Fibroblast of pulmonary artery (primary cell): ENCODE measurements at regions not wholly inside any gene's neighbourhood (a gene's known extent, or its start where the extent isn't known, plus 50 kb on each side); places are given as distances from the start of the nearest gene placed in this dataset.
A peak's percentile ranks its signal among the peaks of the same experiment; 100 is the strongest.

Source experiments
- DNase-seq: peaks from one replicate; pipeline ENCODE4 v3.0.0-alpha.2; 2010; ENCODE audit warnings: low read depth
- H3K4me3 ChIP-seq: replicated peaks from 2 replicates; pipeline ENCODE4 v1.5.1; 2011; ENCODE audit warnings: low read depth, mild to moderate bottlenecking, control low read depth, low read length, moderate library complexity
- TF ChIP-seq, protein P1 (sequence below): IDR thresholded peaks from 2 replicates; pipeline ENCODE4 v1.5.1; 2011; ENCODE audit warnings: mild to moderate bottlenecking, control low read depth, low read length, inconsistent platforms; ENCODE audit errors: missing control alignments

DNA sequence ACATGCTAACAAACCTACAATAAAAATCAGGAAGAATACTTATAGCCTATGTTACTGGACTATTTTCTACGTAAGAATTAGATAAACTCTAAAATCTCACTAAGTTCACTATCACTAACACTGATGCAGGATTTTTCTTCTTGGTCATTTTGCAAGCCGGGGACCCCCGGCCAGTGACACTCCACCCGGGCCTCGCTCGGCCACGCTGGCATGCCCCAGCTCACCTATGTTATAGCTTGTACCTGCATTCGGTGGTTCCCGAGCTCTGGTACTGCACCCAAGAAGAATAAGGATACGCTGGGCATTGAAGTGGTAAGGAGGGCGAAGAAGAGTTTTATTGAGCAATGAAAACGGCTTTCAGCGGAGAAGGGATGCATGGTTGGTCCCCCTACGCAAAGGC is 245.3 kb upstream of the NBEA start:
- TF ChIP-seq, protein P1, sequence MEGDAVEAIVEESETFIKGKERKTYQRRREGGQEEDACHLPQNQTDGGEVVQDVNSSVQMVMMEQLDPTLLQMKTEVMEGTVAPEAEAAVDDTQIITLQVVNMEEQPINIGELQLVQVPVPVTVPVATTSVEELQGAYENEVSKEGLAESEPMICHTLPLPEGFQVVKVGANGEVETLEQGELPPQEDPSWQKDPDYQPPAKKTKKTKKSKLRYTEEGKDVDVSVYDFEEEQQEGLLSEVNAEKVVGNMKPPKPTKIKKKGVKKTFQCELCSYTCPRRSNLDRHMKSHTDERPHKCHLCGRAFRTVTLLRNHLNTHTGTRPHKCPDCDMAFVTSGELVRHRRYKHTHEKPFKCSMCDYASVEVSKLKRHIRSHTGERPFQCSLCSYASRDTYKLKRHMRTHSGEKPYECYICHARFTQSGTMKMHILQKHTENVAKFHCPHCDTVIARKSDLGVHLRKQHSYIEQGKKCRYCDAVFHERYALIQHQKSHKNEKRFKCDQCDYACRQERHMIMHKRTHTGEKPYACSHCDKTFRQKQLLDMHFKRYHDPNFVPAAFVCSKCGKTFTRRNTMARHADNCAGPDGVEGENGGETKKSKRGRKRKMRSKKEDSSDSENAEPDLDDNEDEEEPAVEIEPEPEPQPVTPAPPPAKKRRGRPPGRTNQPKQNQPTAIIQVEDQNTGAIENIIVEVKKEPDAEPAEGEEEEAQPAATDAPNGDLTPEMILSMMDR, result no peak
- no peak for DNase-seq
- no peak overlapping the region for H3K4me3 ChIP-seq

DNA sequence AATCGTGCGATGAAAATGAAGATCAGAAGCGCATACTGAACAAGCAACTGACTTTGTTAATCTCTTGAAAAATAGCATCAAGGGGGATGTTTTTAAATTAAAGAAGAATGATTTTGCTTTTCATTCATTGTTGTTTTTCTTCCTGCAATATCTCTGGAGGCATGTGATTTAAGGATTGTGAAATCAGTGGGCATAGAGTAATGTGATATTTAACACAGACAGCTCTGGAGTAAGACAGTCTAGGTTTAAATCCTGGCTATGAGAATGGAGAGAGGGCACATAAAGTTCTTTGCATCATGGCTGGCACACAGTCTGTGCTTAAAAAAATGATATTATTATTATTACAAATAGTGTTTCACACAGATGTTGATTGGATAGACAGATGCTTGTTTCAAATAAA is 243.1 kb upstream of the NBEA start:
- H3K4me3 ChIP-seq, result no peak overlapping the region
- peak; percentile 54 for DNase-seq
- TF ChIP-seq, protein P1, result no peak

DNA sequence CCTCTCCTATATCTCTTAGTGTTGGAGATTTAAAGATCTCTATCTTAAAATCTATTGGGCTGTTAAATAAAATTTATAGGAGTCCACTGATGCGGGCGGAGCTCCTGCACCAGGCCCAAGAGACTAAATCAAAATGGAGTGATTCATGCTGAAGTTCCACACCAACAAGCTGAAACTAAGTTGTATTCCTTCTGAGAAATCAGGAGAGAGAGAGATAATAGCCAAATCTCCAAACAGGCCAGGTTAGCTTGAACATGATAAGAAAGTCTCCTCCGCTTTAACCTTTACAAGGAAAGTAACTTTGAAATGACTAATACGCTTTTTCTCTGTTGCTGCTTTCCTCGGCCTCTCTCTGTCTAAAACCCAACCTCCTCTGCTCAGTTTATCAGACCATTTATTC is 241.9 kb upstream of the NBEA start:
- no peak for DNase-seq

DNA sequence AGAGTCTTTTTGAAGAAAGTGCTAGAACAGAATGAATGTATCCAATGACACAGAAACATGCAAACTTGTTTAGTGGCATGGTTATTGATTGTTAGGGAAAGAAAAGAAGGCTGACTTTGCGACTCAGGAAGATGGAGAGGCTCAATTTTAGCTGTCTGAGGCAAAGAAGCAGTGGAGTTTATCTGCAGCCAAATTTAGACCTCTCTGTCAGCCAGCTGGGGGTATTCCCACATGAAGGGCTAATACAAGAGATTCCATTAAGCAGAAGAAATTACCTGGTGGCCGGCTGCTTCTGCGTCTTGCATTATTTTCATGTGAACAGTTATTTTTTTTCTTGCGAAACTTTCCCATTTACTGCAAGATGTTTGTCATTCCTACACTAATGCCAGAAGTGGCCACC is 240.2 kb upstream of the NBEA start:
- no peak for DNase-seq
- TF ChIP-seq, protein P1, result no peak
- no peak overlapping the region for H3K4me3 ChIP-seq

More for the DNA sequence above, 241.9 kb upstream of the NBEA start:
- H3K4me3 ChIP-seq, result no peak overlapping the region
- TF ChIP-seq, protein P1, result no peak

DNA sequence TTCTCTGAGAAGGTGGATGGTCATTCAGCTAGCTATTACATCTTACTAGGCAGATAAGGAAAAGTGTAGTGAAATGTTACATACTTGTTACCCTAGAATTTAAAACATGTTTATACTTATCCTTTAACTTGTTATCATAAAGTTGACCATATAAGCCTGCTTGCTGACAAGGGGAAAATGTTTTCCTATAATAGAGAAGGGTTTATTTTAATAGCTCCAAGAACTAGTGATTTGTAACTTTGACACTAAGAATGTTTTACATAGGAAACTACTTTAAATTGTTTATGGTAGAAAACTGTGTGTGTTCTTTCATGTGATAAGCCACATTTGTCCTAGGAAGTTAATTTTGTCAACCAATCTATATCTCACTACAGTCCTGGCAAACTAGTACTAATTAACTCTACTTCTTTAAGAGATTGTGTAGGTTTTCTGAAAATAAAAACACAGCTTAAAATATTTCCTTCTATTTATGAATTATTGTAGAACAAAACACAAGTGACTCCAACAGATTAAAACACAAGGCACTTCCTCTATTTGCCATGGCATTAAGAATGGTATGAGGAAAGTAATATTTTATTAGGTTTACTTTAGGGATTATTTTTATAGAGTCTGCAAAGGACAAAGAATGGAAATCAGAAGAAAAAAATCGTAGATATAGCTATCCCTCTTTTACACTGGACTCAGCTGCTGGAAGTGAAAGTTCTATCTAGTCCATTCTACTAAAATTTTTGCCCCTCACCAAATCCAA is 233.3 kb upstream of the NBEA start:
- DNase-seq, result no peak
- no peak overlapping the region for H3K4me3 ChIP-seq
- TF ChIP-seq, protein P1, result no peak

DNA sequence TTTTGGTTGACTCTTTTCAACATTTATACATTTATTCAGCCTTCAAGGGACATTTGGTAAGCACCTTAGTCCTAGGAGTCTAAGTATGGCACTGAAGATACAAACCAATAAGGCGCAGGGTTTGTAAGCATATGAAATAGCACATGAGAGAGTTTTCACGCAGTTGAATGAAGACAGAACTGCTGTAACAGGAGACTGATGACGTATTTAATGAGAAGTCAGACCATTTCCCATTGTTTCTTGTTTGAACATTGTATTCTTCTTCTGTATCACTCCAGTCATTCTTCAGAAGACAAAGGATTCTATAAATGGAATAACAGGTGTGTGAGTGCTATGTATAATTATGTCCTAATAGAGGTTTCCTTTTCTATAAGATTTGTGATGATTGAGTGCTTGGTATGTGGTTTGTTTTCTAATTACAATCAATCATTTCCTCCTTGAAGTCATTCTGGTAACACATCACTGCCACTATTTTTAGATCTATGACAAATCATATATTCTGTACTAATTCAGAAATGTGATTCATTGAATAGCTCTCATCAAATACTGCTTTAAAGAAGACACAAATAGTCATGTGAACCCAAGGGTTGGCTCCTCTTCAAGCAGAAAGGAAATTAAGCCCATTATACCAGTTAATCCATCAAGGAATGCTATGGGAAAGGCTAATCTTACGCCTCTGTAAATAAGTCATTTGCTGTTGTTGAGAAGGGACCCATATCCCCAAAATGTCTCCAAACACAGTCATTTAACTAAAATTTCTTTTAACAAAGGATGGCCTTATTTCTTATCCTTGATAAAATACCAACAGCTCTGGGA is 222.8 kb upstream of the NBEA start:
- TF ChIP-seq, protein P1, result no peak
- DNase-seq, result no peak
- H3K4me3 ChIP-seq, result no peak overlapping the region
